SJSA1 (cell line): ENCODE measurements at regions not wholly inside any gene's neighbourhood (a gene's known extent, or its start where the extent isn't known, plus 50 kb on each side); places are given as distances from the start of the nearest gene placed in this dataset.
"Not testable (repeated sequence)": the region's sequence is repeated elsewhere in the genome, so short reads cannot be mapped to it uniquely, and the experiment has no call there.

ENCODE experiments used
- DNase-seq, 2 experiments: peaks; one replicate each; pipeline ENCODE4 v3.0.0-alpha.2; 2015 to 2020; ENCODE audit warnings: low spot score in 2 of 2, low read depth in 1 of 2
- H3K27ac ChIP-seq: fragments of 250-450 bp; sonication (Bioruptor Pico); 2 replicates; pipeline ENCODE4 v1.5.1; 2020; ENCODE audit warnings: mild to moderate bottlenecking, moderate library complexity
- H3K27me3 ChIP-seq: fragments of 250-450 bp; sonication (Bioruptor Pico); replicated peaks from 2 replicates; pipeline ENCODE4 v1.5.1; 2020; ENCODE audit warnings: mild to moderate bottlenecking, moderate library complexity
- H3K36me3 ChIP-seq: fragments of 250-450 bp; sonication (Bioruptor Pico); 2 replicates; pipeline ENCODE4 v1.5.1; 2020; ENCODE audit warnings: mild to moderate bottlenecking
- H3K4me1 ChIP-seq: fragments of 250-450 bp; sonication (Bioruptor Pico); replicated peaks from 2 replicates; pipeline ENCODE4 v1.6.1; 2021; ENCODE audit warnings: mild to moderate bottlenecking
- H3K4me3 ChIP-seq: fragments of 250-450 bp; sonication (Bioruptor Pico); 2 replicates; pipeline ENCODE4 v1.5.1; 2020; ENCODE audit warnings: mild to moderate bottlenecking
- H3K9me3 ChIP-seq: fragments of 250-450 bp; sonication (Bioruptor Pico); replicated peaks from 2 replicates; pipeline ENCODE4 v1.5.1; 2020; ENCODE audit warnings: mild to moderate bottlenecking

GRCh38 chr7:19373334-19373733 lies 228.1 kb upstream of the FERD3L start:
- no peak overlapping the region for H3K27ac ChIP-seq
- no peak for DNase-seq
- H3K27me3 ChIP-seq, result no peaks in the 10 kb centered on the region
- no peak overlapping the region for H3K4me3 ChIP-seq
- H3K9me3 ChIP-seq, result no peaks in the 10 kb centered on the region
- H3K4me1 ChIP-seq, result peaks cover 26% of the 10 kb centered on the region
- H3K36me3 ChIP-seq, result no peaks in the 10 kb centered on the region

DNA sequence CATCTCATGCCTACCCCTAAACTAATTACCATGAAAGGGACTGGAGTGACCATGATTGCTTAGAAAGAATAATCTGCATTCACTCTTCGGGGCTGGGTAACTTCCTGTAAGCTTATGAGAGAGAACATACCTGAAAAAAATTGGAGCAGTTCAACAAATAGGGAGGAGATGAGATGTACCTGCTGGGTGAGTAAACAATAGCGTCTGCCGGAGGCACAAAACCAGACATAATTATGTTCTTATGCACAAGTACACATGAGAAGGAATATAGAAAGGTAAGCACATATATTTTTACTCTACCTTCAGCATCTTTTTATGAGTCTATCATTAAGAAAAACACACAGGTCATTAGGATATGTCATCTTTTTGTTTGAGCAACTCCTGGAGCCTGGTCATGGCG lies 224.6 kb upstream of the FERD3L start:
- no peak for DNase-seq
- no peak overlapping the region for H3K27ac ChIP-seq
- H3K9me3 ChIP-seq, result no peaks in the 10 kb centered on the region

DNA sequence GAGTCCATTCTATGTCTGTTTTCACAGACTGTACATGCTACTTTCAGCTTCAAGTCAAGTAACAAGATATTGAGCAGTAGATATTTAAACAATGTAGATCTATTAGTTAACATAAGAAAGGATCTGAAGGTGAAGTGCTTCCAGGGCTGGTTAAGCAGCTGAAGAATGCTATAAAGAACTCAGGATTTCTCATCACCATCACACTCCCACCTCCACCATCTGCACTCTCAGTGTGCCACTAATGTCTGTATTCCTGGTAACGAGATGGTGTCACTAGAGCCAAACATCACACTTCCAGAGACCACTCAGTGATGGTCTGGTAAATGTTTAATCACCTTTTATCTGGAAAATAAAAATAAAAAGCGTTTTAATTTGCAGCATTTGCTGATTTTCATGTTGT lies 224.0 kb upstream of the FERD3L start:
- Histone ChIP-seq H3K36me3 (no peaks in the 10 kb centered on the region), H3K27ac (no peak overlapping the region)

More for the DNA sequence above, 224.6 kb upstream of the FERD3L start:
- Histone ChIP-seq H3K36me3 (no peaks in the 10 kb centered on the region), H3K4me1 (peaks cover 5% of the 10 kb centered on the region), H3K4me3 (no peak overlapping the region), H3K27me3 (no peaks in the 10 kb centered on the region)

DNA sequence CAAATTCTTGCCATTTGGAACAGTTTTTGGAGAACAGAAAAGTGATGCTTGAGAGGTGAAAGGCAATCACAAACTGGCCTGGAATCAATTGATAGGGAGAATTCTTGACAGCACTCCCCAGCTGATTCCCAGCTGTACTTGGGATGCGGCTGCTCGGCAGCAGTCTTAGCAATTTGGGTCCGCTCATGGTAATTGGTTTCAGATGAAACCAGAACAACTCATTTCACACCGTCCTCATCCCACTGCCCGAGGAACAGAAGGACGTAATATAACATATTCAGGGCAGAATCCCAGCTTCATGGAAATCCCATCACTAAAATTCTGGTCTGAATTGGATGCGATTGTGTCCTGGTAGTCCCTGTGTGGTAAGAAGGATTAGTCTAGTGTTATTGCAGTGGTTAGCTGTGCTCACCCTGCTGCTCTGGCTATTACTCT lies 223.3 kb upstream of the FERD3L start:
- Histone ChIP-seq H3K4me3 (no peak overlapping the region), H3K9me3 (no peaks in the 10 kb centered on the region), H3K27ac (no peak overlapping the region), H3K4me1 (peaks cover 10% of the 10 kb centered on the region), H3K27me3 (no peaks in the 10 kb centered on the region), H3K36me3 (no peaks in the 10 kb centered on the region)
- no peak for DNase-seq

More for the DNA sequence above, 224.0 kb upstream of the FERD3L start:
- no peak overlapping the region for H3K4me3 ChIP-seq
- DNase-seq, result no peak
- H3K4me1 ChIP-seq, result peaks cover 10% of the 10 kb centered on the region
- H3K27me3 ChIP-seq, result no peaks in the 10 kb centered on the region
- no peaks in the 10 kb centered on the region for H3K9me3 ChIP-seq

DNA sequence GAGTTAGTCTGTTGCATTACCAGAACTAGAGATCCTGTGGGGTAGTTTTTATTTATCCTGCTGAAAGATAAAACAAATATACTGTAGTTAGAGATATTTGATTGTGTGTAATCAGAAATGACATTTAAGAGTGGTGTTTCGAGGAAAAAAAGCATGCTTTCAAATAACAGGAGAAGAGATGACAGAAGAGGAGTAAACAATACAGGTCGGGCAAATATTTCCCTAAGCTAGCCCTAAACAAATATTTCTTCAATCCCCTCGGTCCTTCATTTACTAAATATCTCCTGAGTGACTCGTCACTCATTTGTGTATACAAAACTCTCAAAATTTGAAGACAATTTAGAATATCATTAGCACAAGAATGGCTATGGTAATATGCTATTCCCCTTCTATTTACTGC lies 219.7 kb upstream of the FERD3L start:
- H3K4me1 ChIP-seq, result peaks cover 10% of the 10 kb centered on the region
- H3K4me3 ChIP-seq, result no peak overlapping the region
- H3K27me3 ChIP-seq, result no peaks in the 10 kb centered on the region
- H3K9me3 ChIP-seq, result no peaks in the 10 kb centered on the region
- 0 out of 2 replicates have a peak overlapping the region, but pooled peaks have one; percentile 26 for H3K27ac ChIP-seq
- H3K36me3 ChIP-seq, result no peaks in the 10 kb centered on the region
- peak in 1 of 2 experiments; percentile 73 for DNase-seq

DNA sequence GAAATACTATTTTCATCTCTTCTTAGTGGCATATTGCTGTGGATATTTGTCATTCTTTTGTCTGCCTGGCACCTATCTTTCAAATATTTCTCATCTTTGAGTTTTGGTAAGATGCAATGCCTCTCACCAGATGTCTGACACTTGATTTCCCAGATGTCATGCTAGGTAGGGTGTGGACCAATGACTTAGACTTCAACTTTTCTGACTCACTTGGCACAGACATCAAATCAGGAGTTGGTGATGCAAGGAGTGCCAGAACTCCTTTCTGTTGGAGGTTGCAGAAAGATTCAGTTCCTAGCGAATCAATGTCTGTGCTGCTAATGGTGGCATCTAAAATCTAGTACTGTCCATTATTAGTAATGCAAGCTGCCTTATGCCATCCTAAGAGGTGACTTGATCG lies 216.9 kb upstream of the FERD3L start:
- no peak overlapping the region for H3K4me3 ChIP-seq
- DNase-seq, result no peak
- H3K27me3 ChIP-seq, result no peaks in the 10 kb centered on the region
- H3K36me3 ChIP-seq, result no peaks in the 10 kb centered on the region
- peaks cover 10% of the 10 kb centered on the region for H3K4me1 ChIP-seq
- no peaks in the 10 kb centered on the region for H3K9me3 ChIP-seq
- no peak overlapping the region for H3K27ac ChIP-seq

DNA sequence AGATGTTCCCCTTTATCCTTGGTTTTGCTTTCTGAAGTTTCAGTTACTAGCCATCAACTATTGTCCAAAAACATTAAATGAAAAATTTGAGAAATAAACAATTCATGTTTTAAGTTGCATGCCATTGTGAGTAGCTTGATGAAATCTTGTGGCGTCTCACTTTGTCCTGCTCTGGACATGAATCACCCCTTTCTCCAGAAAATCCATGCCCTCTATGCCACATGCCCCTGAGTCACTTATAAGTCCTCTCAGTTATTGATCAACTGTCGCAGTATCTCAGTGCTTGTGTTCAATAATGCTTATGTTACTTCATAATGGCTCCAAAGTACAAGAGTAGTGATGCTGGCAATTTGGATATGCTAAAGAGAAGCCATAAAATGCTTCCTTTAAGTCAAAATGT lies 208.0 kb upstream of the FERD3L start:
- Histone ChIP-seq H3K27ac (peak overlapping the region; percentile 54; the same call in 1 of the 2 replicates), H3K36me3 (no peaks in the 10 kb centered on the region)
- DNase-seq, result peak in 1 of 2 experiments; percentile 28

DNA sequence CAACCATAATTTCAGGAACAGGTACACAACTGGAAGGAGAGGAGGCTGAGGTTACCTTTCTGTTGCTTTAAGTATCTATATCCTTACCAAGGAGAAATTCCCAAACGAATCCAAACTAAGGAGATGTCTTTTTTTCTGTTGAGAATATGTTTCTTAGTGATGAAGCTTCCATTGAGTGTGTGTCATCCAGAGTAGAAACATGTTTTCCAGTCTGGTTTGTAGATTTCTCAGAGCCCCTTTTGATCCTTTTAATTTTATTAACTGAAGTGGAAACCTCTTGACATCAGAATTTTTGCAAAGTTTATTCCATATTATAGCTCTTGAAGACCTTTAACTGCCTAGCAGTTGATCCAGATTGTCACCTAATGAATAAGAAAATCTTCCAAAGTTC lies 207.1 kb upstream of the FERD3L start:
- H3K4me1 ChIP-seq, result peaks cover 25% of the 10 kb centered on the region
- no peaks in the 10 kb centered on the region for H3K36me3 ChIP-seq
- no peaks in the 10 kb centered on the region for H3K9me3 ChIP-seq
- H3K27ac ChIP-seq, result peak overlapping the region; percentile 54
- DNase-seq, result no peak
- H3K4me3 ChIP-seq, result no peak overlapping the region
- no peaks in the 10 kb centered on the region for H3K27me3 ChIP-seq

More for the DNA sequence above, 208.0 kb upstream of the FERD3L start:
- no peaks in the 10 kb centered on the region for H3K27me3 ChIP-seq
- H3K4me3 ChIP-seq, result no peak overlapping the region
- peaks cover 25% of the 10 kb centered on the region for H3K4me1 ChIP-seq
- H3K9me3 ChIP-seq, result no peaks in the 10 kb centered on the region

DNA sequence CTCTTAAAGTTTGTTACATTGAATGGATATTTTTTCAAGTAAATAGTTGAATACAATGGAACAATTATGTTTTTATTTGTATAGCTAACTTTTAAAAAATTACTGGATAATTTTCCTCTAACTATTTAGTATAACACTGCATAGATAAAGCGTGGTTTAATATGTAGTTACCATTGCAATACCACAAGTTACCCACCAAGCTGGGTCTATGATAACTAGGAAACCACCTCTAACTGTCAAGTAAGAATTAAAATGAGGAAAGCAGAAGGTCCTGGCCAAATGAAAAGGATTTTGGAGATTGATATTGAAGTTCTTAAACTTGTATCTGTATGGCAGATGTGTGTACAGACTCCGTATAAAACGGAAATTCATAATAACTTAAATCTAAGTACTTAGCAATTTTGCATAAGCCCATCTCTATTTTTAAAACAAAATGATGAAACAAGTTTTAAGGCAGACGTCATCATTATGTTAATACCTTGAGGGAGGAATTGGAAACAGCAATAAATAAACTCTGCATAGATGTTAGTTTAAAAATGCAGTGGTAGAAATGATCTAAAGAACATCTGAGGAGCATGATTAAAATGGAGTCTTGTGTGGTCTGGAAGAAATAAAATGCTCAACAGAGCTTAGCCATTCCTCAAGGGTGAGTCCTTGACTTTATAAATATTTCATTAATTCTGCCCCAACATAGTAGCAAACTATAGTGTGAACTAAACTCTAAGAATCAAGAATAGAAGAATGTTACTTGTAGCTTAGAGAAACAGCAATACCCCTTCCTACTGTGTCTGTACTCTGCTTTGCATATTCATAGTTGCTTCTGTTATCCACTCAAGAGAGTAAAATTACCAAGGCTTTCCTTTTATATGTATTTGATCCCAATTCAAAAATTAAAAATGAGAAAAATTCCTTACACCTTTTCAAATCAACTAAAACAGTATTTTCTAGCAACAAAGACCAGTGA lies 206.4 kb upstream of the FERD3L start:
- H3K27me3 ChIP-seq, result no peaks in the 10 kb centered on the region
- H3K4me1 ChIP-seq, result peaks cover 25% of the 10 kb centered on the region
- H3K4me3 ChIP-seq, result no peak overlapping the region
- H3K36me3 ChIP-seq, result no peaks in the 10 kb centered on the region
- peak overlapping the region; percentile 54 for H3K27ac ChIP-seq
- no peaks in the 10 kb centered on the region for H3K9me3 ChIP-seq
- DNase-seq, result peak in 1 of 2 experiments; percentile 51

DNA sequence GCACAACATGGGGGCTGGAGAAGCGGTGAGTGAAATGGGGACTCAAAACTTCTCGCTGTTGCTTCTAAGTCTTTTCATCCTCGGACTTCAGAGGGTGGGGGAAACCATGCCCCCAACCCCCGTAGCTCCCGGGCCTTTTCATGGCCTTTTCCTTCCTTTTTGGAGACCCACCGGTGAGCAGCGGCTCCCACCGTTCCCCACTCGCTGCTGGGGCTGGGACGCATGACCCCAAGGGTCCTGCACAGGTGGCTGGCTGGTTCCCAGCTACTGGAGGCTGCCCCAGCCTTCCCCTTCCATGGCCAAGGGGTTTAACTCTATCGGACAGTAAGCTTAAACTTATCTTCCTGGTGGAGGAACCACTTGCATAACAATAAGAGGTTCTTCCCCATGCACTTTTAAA lies 194.3 kb upstream of the FERD3L start:
- Histone ChIP-seq H3K27me3 (no peaks in the 10 kb centered on the region), H3K4me1 (no peaks in the 10 kb centered on the region), H3K9me3 (no peaks in the 10 kb centered on the region), H3K36me3 (no peaks in the 10 kb centered on the region), H3K4me3 (no peak overlapping the region), H3K27ac (no peak overlapping the region)
- DNase-seq, result no peak

DNA sequence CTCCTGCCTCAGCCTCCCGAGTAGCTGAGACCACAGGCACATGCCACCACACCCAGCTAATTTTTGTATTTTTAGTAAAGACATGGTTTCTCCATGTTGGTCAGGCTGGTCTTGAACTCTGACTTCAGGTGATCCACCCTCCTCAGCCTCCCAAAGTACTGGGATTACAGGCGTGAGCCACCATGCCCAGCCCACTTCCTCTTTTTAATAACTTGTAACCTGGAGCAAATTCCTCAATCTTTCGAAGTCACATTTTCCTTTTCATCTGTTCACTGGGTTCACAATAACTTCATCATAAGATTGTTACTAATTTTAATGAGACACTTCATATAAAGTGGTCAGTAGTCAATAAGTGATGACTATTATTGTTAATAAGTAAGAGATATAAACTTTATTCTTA lies 193.3 kb upstream of the FERD3L start:
- not testable (repeated sequence) for H3K9me3 ChIP-seq, H3K27me3 ChIP-seq, DNase-seq, H3K36me3 ChIP-seq, H3K27ac ChIP-seq, H3K4me3 ChIP-seq, H3K4me1 ChIP-seq

DNA sequence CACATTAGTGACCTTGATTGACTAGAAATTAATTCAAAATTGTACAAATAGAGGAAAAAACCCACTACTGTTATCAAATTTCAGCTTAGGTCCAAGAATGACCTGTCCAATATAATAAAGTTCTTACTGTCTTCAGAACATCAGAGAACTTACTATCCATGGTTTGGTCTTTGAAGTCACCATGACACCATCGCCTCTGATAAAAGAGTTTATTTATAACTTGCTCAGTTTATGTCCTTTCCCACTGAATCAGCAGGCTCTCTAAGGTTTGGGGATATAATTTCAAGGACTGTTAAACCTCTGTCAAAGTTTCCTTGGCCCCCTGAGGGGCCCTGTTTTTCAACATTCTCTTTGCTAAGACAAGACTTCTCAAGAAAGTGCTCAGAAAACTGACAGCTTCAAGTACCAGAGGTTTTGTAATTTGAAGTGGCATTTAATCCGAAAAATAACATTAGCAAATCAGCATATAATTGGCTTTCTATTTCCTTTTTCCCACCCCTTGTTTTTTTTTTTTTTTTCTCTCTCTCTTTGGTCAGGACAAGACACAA lies 191.7 kb upstream of the FERD3L start:
- Histone ChIP-seq H3K36me3 (no peaks in the 10 kb centered on the region), H3K27me3 (no peaks in the 10 kb centered on the region), H3K9me3 (no peaks in the 10 kb centered on the region), H3K4me1 (no peaks in the 10 kb centered on the region), H3K27ac (no peak overlapping the region), H3K4me3 (no peak overlapping the region)
- DNase-seq, result no peak

DNA sequence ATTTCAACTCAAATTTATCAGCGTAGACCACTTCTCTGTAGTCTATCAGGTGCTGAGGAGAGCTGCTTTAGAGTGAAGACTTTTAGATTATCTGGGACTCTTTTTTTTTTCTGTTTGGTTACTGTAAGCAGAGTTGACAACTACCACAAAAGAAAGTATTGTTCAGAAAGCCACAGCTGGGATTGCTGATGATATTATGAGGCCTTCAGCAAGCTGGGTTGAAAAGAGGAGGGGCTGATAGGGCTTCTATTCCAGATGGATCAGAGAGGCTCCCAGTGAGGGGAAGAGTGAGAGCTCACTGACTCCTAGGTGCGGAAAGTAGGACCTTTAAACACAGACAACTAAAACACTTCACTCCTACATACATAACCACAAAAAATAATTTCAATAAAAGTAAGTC lies 188.5 kb upstream of the FERD3L start:
- Histone ChIP-seq H3K27ac (no peak overlapping the region), H3K9me3 (no peaks in the 10 kb centered on the region), H3K36me3 (no peaks in the 10 kb centered on the region), H3K4me3 (no peak overlapping the region), H3K27me3 (no peaks in the 10 kb centered on the region), H3K4me1 (no peaks in the 10 kb centered on the region)
- DNase-seq, result no peak

DNA sequence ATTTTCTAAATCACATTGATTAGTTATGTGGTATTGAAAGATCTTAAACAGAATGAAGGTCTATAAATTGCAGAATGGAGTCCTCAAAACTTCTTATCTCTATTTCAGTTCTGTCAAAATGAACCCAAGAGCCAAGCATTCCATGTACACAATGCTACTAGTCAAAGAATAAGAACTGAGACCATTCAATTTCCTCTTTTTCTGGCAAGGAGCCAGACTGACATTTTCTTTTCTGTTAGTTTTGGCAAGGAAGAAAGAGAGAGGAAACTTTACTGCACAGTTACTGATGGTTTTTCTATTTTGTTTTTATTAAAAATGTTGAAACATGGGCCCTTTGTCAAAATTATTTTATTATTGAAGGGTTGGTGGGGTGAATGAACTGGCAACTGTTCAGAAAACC lies 181.8 kb upstream of the FERD3L start:
- no peak overlapping the region for H3K4me3 ChIP-seq
- no peak overlapping the region for H3K27ac ChIP-seq
- H3K9me3 ChIP-seq, result no peaks in the 10 kb centered on the region
- H3K36me3 ChIP-seq, result no peaks in the 10 kb centered on the region
- no peaks in the 10 kb centered on the region for H3K27me3 ChIP-seq
- no peaks in the 10 kb centered on the region for H3K4me1 ChIP-seq
- peak in 1 of 2 experiments; percentile 25 for DNase-seq
